ENCODE measurements at regions not wholly inside any gene's neighbourhood (a gene's known extent, or its start where the extent isn't known, plus 50 kb on each side); places are given as distances from the start of the nearest gene placed in this dataset.

GRCh38 chr1:243973169-243973568, 77.9 kb upstream of the ZBTB18 start:
- no peaks in the 10 kb centered on the region for H3K9me3 ChIP-seq
- peaks cover 0 to 11% (median 0%) of the 10 kb centered on the region in 3 donors for H3K27me3 ChIP-seq
- no peaks in the 10 kb centered on the region for H3K4me1 ChIP-seq
- no peak overlapping the region for H3K4me3 ChIP-seq
- no peak for DNase-seq
- H3K36me3 ChIP-seq: no peaks in the 10 kb centered on the region
- WGBS, 2 donors: 65 to 86% methylated on average over 4 of the region's 4 CpGs
- intact Hi-C loops (cut with DNase I): no loop called here
- no peak for TF ChIP-seq POLR2A (IDR thresholded peaks at IDR 0.05)
- no peak for TF ChIP-seq EP300 (IDR thresholded peaks at IDR 0.05)
- no peak for TF ChIP-seq CTCF (IDR thresholded peaks at IDR 0.05)
- TF ChIP-seq POLR2AphosphoS5 (IDR thresholded peaks at IDR 0.05): no peak
- no peak overlapping the region for H3K27ac ChIP-seq

GRCh38 chr1:243970077-243970476, 81.0 kb upstream of the ZBTB18 start:
- TF ChIP-seq POLR2A (IDR thresholded peaks at IDR 0.05): no peak
- TF ChIP-seq CTCF (IDR thresholded peaks at IDR 0.05): no peak
- TF ChIP-seq POLR2AphosphoS5 (IDR thresholded peaks at IDR 0.05): no peak
- no peak for TF ChIP-seq EP300 (IDR thresholded peaks at IDR 0.05)

GRCh38 chr1:243968413-243968812, 82.7 kb upstream of the ZBTB18 start:
- DNase-seq: no peak
- H3K9me3 ChIP-seq: no peaks in the 10 kb centered on the region
- H3K36me3 ChIP-seq: no peaks in the 10 kb centered on the region
- TF ChIP-seq CTCF (IDR thresholded peaks at IDR 0.05): no peak
- TF ChIP-seq EP300 (IDR thresholded peaks at IDR 0.05): no peak
- TF ChIP-seq POLR2AphosphoS5 (IDR thresholded peaks at IDR 0.05): no peak
- TF ChIP-seq POLR2A (IDR thresholded peaks at IDR 0.05): no peak
- no peak overlapping the region for H3K27ac ChIP-seq
- no peaks in the 10 kb centered on the region for H3K4me1 ChIP-seq
- no peaks in the 10 kb centered on the region for H3K27me3 ChIP-seq
- intact Hi-C loops (cut with DNase I): no loop called here
- WGBS, 2 donors: 58% methylated on average over 5 of the region's 5 CpGs
- no peak overlapping the region for H3K4me3 ChIP-seq

More at GRCh38 chr1:243970077-243970476, 81.0 kb upstream of the ZBTB18 start:
- no peaks in the 10 kb centered on the region for H3K4me1 ChIP-seq
- H3K9me3 ChIP-seq: no peaks in the 10 kb centered on the region
- intact Hi-C loops (cut with DNase I): no loop called here
- WGBS, 2 donors: 42 to 72% methylated on average over 2 of the region's 2 CpGs
- no peak overlapping the region for H3K4me3 ChIP-seq
- H3K36me3 ChIP-seq: no peaks in the 10 kb centered on the region
- no peak for DNase-seq
- H3K27me3 ChIP-seq: peaks cover 0 to 11% (median 0%) of the 10 kb centered on the region in 3 donors
- no peak overlapping the region for H3K27ac ChIP-seq

GRCh38 chr1:243964915-243965314, 86.2 kb upstream of the ZBTB18 start:
- no peak overlapping the region for H3K4me3 ChIP-seq
- no peaks in the 10 kb centered on the region for H3K9me3 ChIP-seq
- intact Hi-C loops (cut with DNase I): no loop called here
- no peaks in the 10 kb centered on the region for H3K4me1 ChIP-seq
- 86 to 92% methylated on average over 2 of the region's 2 CpGs for WGBS, 2 donors
- H3K36me3 ChIP-seq: no peaks in the 10 kb centered on the region
- no peak for DNase-seq
- H3K27me3 ChIP-seq: no peaks in the 10 kb centered on the region
- no peak overlapping the region for H3K27ac ChIP-seq
- no peak for TF ChIP-seq CTCF (IDR thresholded peaks at IDR 0.05)
- no peak for TF ChIP-seq POLR2AphosphoS5 (IDR thresholded peaks at IDR 0.05)
- no peak for TF ChIP-seq POLR2A (IDR thresholded peaks at IDR 0.05)
- no peak for TF ChIP-seq EP300 (IDR thresholded peaks at IDR 0.05)

GRCh38 chr1:243963571-243963970, 87.5 kb upstream of the ZBTB18 start:
- TF ChIP-seq EP300 (IDR thresholded peaks at IDR 0.05) (no peak), POLR2A (IDR thresholded peaks at IDR 0.05) (no peak), POLR2AphosphoS5 (IDR thresholded peaks at IDR 0.05) (no peak), CTCF (IDR thresholded peaks at IDR 0.05) (no peak)
- Histone ChIP-seq H3K4me3 (no peak overlapping the region), H3K27me3 (peaks cover 0 to 7% (median 0%) of the 10 kb centered on the region in 3 donors), H3K4me1 (no peaks in the 10 kb centered on the region), H3K27ac (no peak overlapping the region), H3K9me3 (no peaks in the 10 kb centered on the region), H3K36me3 (no peaks in the 10 kb centered on the region)
- 77 to 79% methylated on average over 3 of the region's 3 CpGs for WGBS, 2 donors
- DNase-seq: no peak
- intact Hi-C loops (cut with DNase I): no loop called here
